ENCODE measurements at regions not wholly inside any gene's neighbourhood (a gene's known extent, or its start where the extent isn't known, plus 50 kb on each side); places are given as distances from the start of the nearest gene placed in this dataset.

- TF ChIP-seq, protein P1, sequence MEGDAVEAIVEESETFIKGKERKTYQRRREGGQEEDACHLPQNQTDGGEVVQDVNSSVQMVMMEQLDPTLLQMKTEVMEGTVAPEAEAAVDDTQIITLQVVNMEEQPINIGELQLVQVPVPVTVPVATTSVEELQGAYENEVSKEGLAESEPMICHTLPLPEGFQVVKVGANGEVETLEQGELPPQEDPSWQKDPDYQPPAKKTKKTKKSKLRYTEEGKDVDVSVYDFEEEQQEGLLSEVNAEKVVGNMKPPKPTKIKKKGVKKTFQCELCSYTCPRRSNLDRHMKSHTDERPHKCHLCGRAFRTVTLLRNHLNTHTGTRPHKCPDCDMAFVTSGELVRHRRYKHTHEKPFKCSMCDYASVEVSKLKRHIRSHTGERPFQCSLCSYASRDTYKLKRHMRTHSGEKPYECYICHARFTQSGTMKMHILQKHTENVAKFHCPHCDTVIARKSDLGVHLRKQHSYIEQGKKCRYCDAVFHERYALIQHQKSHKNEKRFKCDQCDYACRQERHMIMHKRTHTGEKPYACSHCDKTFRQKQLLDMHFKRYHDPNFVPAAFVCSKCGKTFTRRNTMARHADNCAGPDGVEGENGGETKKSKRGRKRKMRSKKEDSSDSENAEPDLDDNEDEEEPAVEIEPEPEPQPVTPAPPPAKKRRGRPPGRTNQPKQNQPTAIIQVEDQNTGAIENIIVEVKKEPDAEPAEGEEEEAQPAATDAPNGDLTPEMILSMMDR (IDR thresholded peaks at IDR 0.05 in 4 of 5, conservative IDR thresholded peaks at IDR 0.05 in 1 of 5): no peak
- no peak for TF ChIP-seq POLR2A (IDR thresholded peaks at IDR 0.05)
Measured at GRCh38 chr9:84567805-84568204, 101.7 kb upstream of the NTRK2 start.
